ENCODE measurements at regions not wholly inside any gene's neighbourhood (a gene's known extent, or its start where the extent isn't known, plus 50 kb on each side); places are given as distances from the start of the nearest gene placed in this dataset.

DNA sequence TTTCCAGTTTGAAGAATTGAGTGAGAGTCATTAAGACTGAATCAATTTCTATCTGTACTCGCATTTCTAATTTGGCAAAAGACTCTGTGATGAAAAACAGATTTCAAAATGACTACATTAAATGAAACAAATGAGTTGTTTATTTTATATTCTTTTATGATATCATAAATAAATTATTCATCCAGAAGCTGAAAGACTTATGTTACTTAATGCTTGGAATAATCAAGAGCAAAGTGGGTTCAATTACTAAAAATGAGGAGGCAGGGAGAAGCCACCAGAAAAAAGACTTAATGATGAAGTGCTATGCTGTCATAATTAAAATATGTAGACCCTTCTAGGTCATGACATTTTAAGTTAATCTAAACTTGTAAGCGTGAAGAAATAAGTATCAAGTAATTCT, 130.6 kb upstream of the FERMT1 start:
- TF ChIP-seq POLR2A (IDR thresholded peaks at IDR 0.05): no peak
- no peak for TF ChIP-seq EP300 (IDR thresholded peaks at IDR 0.05)
- TF ChIP-seq, protein P1, sequence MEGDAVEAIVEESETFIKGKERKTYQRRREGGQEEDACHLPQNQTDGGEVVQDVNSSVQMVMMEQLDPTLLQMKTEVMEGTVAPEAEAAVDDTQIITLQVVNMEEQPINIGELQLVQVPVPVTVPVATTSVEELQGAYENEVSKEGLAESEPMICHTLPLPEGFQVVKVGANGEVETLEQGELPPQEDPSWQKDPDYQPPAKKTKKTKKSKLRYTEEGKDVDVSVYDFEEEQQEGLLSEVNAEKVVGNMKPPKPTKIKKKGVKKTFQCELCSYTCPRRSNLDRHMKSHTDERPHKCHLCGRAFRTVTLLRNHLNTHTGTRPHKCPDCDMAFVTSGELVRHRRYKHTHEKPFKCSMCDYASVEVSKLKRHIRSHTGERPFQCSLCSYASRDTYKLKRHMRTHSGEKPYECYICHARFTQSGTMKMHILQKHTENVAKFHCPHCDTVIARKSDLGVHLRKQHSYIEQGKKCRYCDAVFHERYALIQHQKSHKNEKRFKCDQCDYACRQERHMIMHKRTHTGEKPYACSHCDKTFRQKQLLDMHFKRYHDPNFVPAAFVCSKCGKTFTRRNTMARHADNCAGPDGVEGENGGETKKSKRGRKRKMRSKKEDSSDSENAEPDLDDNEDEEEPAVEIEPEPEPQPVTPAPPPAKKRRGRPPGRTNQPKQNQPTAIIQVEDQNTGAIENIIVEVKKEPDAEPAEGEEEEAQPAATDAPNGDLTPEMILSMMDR (IDR thresholded peaks at IDR 0.05): no peak

Data from ovary (tissue), 3 donors.